Mesenchymal stem cell (in vitro differentiated cells and primary cell): ENCODE measurements at regions not wholly inside any gene's neighbourhood (a gene's known extent, or its start where the extent isn't known, plus 50 kb on each side); places are given as distances from the start of the nearest gene placed in this dataset.
"Not testable (repeated sequence)": the region's sequence is repeated elsewhere in the genome, so short reads cannot be mapped to it uniquely, and the experiment has no call there.

ENCODE experiments used
- DNase-seq: peaks from one replicate; pipeline ENCODE4 v3.0.0-alpha.2; 2013
- H2AFZ ChIP-seq: one replicate; pipeline ENCODE4 v1.6.1; 2013; ENCODE audit warnings: low read depth, mild to moderate bottlenecking, control low read depth, inconsistent platforms, low read length, moderate library complexity
- H2AK5ac ChIP-seq: 2 replicates; pipeline ENCODE4 v1.6.1; 2013; ENCODE audit warnings: low read length, moderate library complexity, mild to moderate bottlenecking, inconsistent platforms; ENCODE audit not compliant: severe bottlenecking
- H2BK120ac ChIP-seq: one replicate; pipeline ENCODE4 v1.6.1; 2013; ENCODE audit warnings: low read depth, mild to moderate bottlenecking, inconsistent platforms, low read length, moderate library complexity
- H2BK12ac ChIP-seq, 2 experiments: one replicate each; pipeline ENCODE4 v1.6.1; 2013; ENCODE audit warnings: inconsistent platforms in 2 of 2, low read length in 2 of 2, mild to moderate bottlenecking in 2 of 2, moderate library complexity in 2 of 2, control low read depth in 1 of 2
- H2BK15ac ChIP-seq: one replicate; pipeline ENCODE4 v1.6.1; 2013; ENCODE audit warnings: mild to moderate bottlenecking, low read depth, inconsistent platforms; ENCODE audit not compliant: poor library complexity, severe bottlenecking
- H2BK5ac ChIP-seq: 2 replicates; pipeline ENCODE4 v1.6.1; 2013; ENCODE audit warnings: low read depth, mild to moderate bottlenecking, low read length, control low read depth, inconsistent platforms; ENCODE audit not compliant: poor library complexity, severe bottlenecking
- H3K14ac ChIP-seq, 2 experiments: one replicate each; pipeline ENCODE4 v1.6.1; 2013; ENCODE audit warnings: inconsistent platforms in 2 of 2, low read length in 2 of 2, control low read depth in 1 of 2, mild to moderate bottlenecking in 1 of 2, moderate library complexity in 1 of 2
- H3K18ac ChIP-seq, 2 experiments: one replicate each; pipeline ENCODE4 v1.6.1; 2013; ENCODE audit warnings: inconsistent platforms in 2 of 2, low read length in 2 of 2, control low read depth in 1 of 2, low read depth in 1 of 2, mild to moderate bottlenecking in 1 of 2
- H3K23ac ChIP-seq, 2 experiments: one replicate each; pipeline ENCODE4 v1.6.1; 2013; ENCODE audit warnings: inconsistent platforms in 2 of 2, low read length in 2 of 2, mild to moderate bottlenecking in 2 of 2, moderate library complexity in 2 of 2, control low read depth in 1 of 2
- H3K27ac ChIP-seq: 2 replicates; pipeline ENCODE4 v1.5.1; 2013; ENCODE audit warnings: mild to moderate bottlenecking, moderate library complexity, low read length, control low read depth, inconsistent platforms; ENCODE audit not compliant: poor library complexity, severe bottlenecking
- H3K27me3 ChIP-seq, 2 experiments: 2 replicates each; pipeline versions ENCODE4 v1.6.1 to v1.7.0; 2013; ENCODE audit warnings: low read length in 2 of 2, mild to moderate bottlenecking in 2 of 2, moderate library complexity in 2 of 2, control low read depth in 1 of 2, inconsistent platforms in 1 of 2; ENCODE audit not compliant: control insufficient read depth in 1 of 2, insufficient read depth in 1 of 2
- H3K36me3 ChIP-seq, 2 experiments: 2 replicates each; pipeline versions ENCODE4 v1.6.1 to v1.7.0; 2013; ENCODE audit warnings: low read length in 2 of 2, control low read depth in 1 of 2, inconsistent platforms in 1 of 2, low read depth in 1 of 2, mild to moderate bottlenecking in 1 of 2; ENCODE audit not compliant: insufficient read depth in 2 of 2, control insufficient read depth in 1 of 2
- H3K4ac ChIP-seq, 2 experiments: one replicate each; pipeline ENCODE4 v1.6.1; 2013; ENCODE audit warnings: inconsistent platforms in 2 of 2, low read length in 2 of 2, mild to moderate bottlenecking in 2 of 2, moderate library complexity in 2 of 2, control low read depth in 1 of 2, low read depth in 1 of 2
- H3K4me1 ChIP-seq: 2 replicates; pipeline ENCODE4 v1.6.1; 2013; ENCODE audit warnings: low read depth, low read length, control low read depth; ENCODE audit not compliant: control insufficient read depth, insufficient read depth
- H3K4me2 ChIP-seq: 2 replicates; pipeline ENCODE4 v1.6.1; 2013; ENCODE audit warnings: low read length, mild to moderate bottlenecking, inconsistent platforms; ENCODE audit not compliant: poor library complexity, severe bottlenecking
- H3K4me3 ChIP-seq, 2 experiments: 2 replicates each; pipeline versions ENCODE4 v1.5.1 to v1.7.0; 2013; ENCODE audit warnings: low read length in 2 of 2, mild to moderate bottlenecking in 2 of 2, control low read depth in 1 of 2, low read depth in 1 of 2; ENCODE audit not compliant: insufficient read depth in 1 of 2
- H3K79me1 ChIP-seq: replicated peaks from 2 replicates; pipeline ENCODE4 v1.6.1; 2013; ENCODE audit warnings: mild to moderate bottlenecking, control low read depth, low read length, inconsistent platforms; ENCODE audit not compliant: poor library complexity, severe bottlenecking
- H3K9ac ChIP-seq: 2 replicates; pipeline ENCODE4 v1.7.0; 2013; ENCODE audit warnings: mild to moderate bottlenecking, low read length, moderate library complexity
- H3K9me3 ChIP-seq: 2 replicates; pipeline ENCODE4 v1.7.0; 2013; ENCODE audit warnings: mild to moderate bottlenecking, low read length; ENCODE audit not compliant: control insufficient read depth
- H4K8ac ChIP-seq: one replicate; pipeline ENCODE4 v1.6.1; 2013; ENCODE audit warnings: inconsistent platforms, mild to moderate bottlenecking, low read length, moderate library complexity
- H4K91ac ChIP-seq: one replicate; pipeline ENCODE4 v1.6.1; 2013; ENCODE audit warnings: mild to moderate bottlenecking, low read length, inconsistent platforms
- WGBS: methylation state at CpG from one replicate; pipeline ENCODE4 v1.1.7; 2013; ENCODE audit warnings: mixed read lengths; 5-methylcytosine and 5-hydroxymethylcytosine counted together

- no peaks in the 10 kb centered on the region for H3K4me1 ChIP-seq
- 95% methylated on average over 4 of the region's 7 CpGs for WGBS
Measured at GRCh38 chr5:98319299-98320011, 454.0 kb upstream of the RGMB start.

GRCh38 chr5:98320343-98320742 lies 453.1 kb upstream of the RGMB start:
- no peak overlapping the region for H2BK15ac ChIP-seq
- WGBS: 93% methylated on average over 2 of the region's 2 CpGs
- no peak overlapping the region for H3K18ac ChIP-seq
- no peaks in the 10 kb centered on the region for H3K79me1 ChIP-seq
- H2AFZ ChIP-seq: no peak overlapping the region
- no peaks in the 10 kb centered on the region for H3K4me1 ChIP-seq
- H3K4ac ChIP-seq: no peak overlapping the region
- H3K23ac ChIP-seq: no peak overlapping the region
- no peak overlapping the region for H3K4me3 ChIP-seq
- no peak overlapping the region for H2BK120ac ChIP-seq
- H3K9me3 ChIP-seq: no peaks in the 10 kb centered on the region
- H3K27ac ChIP-seq: no peak overlapping the region
- no peak overlapping the region for H3K9ac ChIP-seq
- H4K8ac ChIP-seq: no peak overlapping the region
- no peak overlapping the region for H2BK5ac ChIP-seq
- DNase-seq: no peak
- H3K27me3 ChIP-seq: no peaks in the 10 kb centered on the region
- no peak overlapping the region for H3K14ac ChIP-seq
- H4K91ac ChIP-seq: no peak overlapping the region
- H3K4me2 ChIP-seq: no peak overlapping the region
- H2BK12ac ChIP-seq: no peak overlapping the region
- no peaks in the 10 kb centered on the region for H3K36me3 ChIP-seq
- H2AK5ac ChIP-seq: no peak overlapping the region

More at GRCh38 chr5:98319299-98320011, 454.0 kb upstream of the RGMB start:
- no peak overlapping the region for H4K8ac ChIP-seq
- no peak overlapping the region for H3K18ac ChIP-seq
- H3K27ac ChIP-seq: no peak overlapping the region
- no peak overlapping the region for H3K4ac ChIP-seq
- H3K4me2 ChIP-seq: no peak overlapping the region
- H3K9ac ChIP-seq: no peak overlapping the region
- H3K9me3 ChIP-seq: no peaks in the 10 kb centered on the region
- no peaks in the 10 kb centered on the region for H3K36me3 ChIP-seq
- DNase-seq: no peak
- no peak overlapping the region for H3K23ac ChIP-seq
- no peaks in the 10 kb centered on the region for H3K79me1 ChIP-seq
- H2AK5ac ChIP-seq: no peak overlapping the region
- no peaks in the 10 kb centered on the region for H3K27me3 ChIP-seq
- no peak overlapping the region for H3K4me3 ChIP-seq
- H2AFZ ChIP-seq: no peak overlapping the region
- no peak overlapping the region for H2BK120ac ChIP-seq
- no peak overlapping the region for H2BK5ac ChIP-seq
- no peak overlapping the region for H2BK15ac ChIP-seq
- no peak overlapping the region for H4K91ac ChIP-seq
- H2BK12ac ChIP-seq: no peak overlapping the region
- H3K14ac ChIP-seq: no peak overlapping the region

- Histone ChIP-seq H2AK5ac (no peak overlapping the region), H2BK15ac (no peak overlapping the region), H3K4me3 (no peak overlapping the region), H2AFZ (no peak overlapping the region), H3K4ac (no peak overlapping the region), H3K4me2 (no peak overlapping the region), H3K36me3 (no peaks in the 10 kb centered on the region), H3K79me1 (no peaks in the 10 kb centered on the region), H2BK120ac (no peak overlapping the region), H3K27ac (no peak overlapping the region), H3K27me3 (no peaks in the 10 kb centered on the region), H3K23ac (no peak overlapping the region), H4K8ac (no peak overlapping the region), H4K91ac (no peak overlapping the region), H3K9me3 (no peaks in the 10 kb centered on the region), H3K4me1 (no peaks in the 10 kb centered on the region), H3K9ac (no peak overlapping the region), H3K18ac (no peak overlapping the region), H2BK12ac (no peak overlapping the region), H3K14ac (no peak overlapping the region), H2BK5ac (no peak overlapping the region)
- 100% methylated on average over 1 of the region's 3 CpGs for WGBS
- DNase-seq: no peak
Measured at GRCh38 chr5:98321361-98321760, 452.1 kb upstream of the RGMB start.

- not testable (repeated sequence) for H3K27ac ChIP-seq, H3K4me1 ChIP-seq, H3K9me3 ChIP-seq, H3K36me3 ChIP-seq, H4K91ac ChIP-seq, H2BK15ac ChIP-seq, H3K18ac ChIP-seq, H2AFZ ChIP-seq, H3K27me3 ChIP-seq, H3K9ac ChIP-seq, H2BK5ac ChIP-seq, H3K4ac ChIP-seq, H2AK5ac ChIP-seq, H3K79me1 ChIP-seq, H3K23ac ChIP-seq, H3K4me3 ChIP-seq, H4K8ac ChIP-seq, H2BK12ac ChIP-seq, H3K4me2 ChIP-seq, DNase-seq, H3K14ac ChIP-seq, H2BK120ac ChIP-seq
- WGBS: no CpG with 5 or more reads among the region's 3 CpGs
Measured at GRCh38 chr5:98325187-98325586, 448.3 kb upstream of the RGMB start.
